Endothelial cell (in vitro differentiated cells): ENCODE measurements at regions not wholly inside any gene's neighbourhood (a gene's known extent, or its start where the extent isn't known, plus 50 kb on each side); places are given as distances from the start of the nearest gene placed in this dataset.
"Not testable (repeated sequence)": the region's sequence is repeated elsewhere in the genome, so short reads cannot be mapped to it uniquely, and the experiment has no call there.

Experiments used
- DNase-seq: peaks from one replicate; pipeline ENCODE4 v3.0.0; 2021; ENCODE audit warnings: low spot score
- H3K27ac Mint-ChIP-seq: one replicate; pipeline ENCODE4 v1.8.0; 2021; ENCODE audit warnings: mixed read lengths, inconsistent platforms; ENCODE audit not compliant: unreplicated experiment
- H3K27me3 Mint-ChIP-seq: one replicate; pipeline ENCODE4 v1.8.0; 2021; ENCODE audit warnings: mild to moderate bottlenecking, moderate library complexity, mixed read lengths, inconsistent platforms; ENCODE audit not compliant: unreplicated experiment
- H3K36me3 Mint-ChIP-seq: one replicate; pipeline ENCODE4 v1.8.0; 2021; ENCODE audit warnings: mild to moderate bottlenecking, low read depth, mixed read lengths, inconsistent platforms; ENCODE audit not compliant: unreplicated experiment
- H3K4me1 Mint-ChIP-seq: one replicate; pipeline ENCODE4 v1.8.0; 2021; ENCODE audit warnings: mild to moderate bottlenecking, mixed read lengths, inconsistent platforms; ENCODE audit not compliant: unreplicated experiment
- H3K4me3 Mint-ChIP-seq: one replicate; pipeline ENCODE4 v1.8.0; 2021; ENCODE audit warnings: mild to moderate bottlenecking, mixed read lengths, inconsistent platforms; ENCODE audit not compliant: unreplicated experiment
- H3K9me3 Mint-ChIP-seq: one replicate; pipeline ENCODE4 v1.8.0; 2021; ENCODE audit warnings: mixed read lengths, inconsistent platforms; ENCODE audit not compliant: unreplicated experiment
- CTCF ChIP-seq: fragments of 200-600 bp; sonication (generic); IDR thresholded peaks from one replicate; pipeline ENCODE4 v1.5.0; 2021; ENCODE audit warnings: antibody characterized with exemption; ENCODE audit not compliant: unreplicated experiment

DNA sequence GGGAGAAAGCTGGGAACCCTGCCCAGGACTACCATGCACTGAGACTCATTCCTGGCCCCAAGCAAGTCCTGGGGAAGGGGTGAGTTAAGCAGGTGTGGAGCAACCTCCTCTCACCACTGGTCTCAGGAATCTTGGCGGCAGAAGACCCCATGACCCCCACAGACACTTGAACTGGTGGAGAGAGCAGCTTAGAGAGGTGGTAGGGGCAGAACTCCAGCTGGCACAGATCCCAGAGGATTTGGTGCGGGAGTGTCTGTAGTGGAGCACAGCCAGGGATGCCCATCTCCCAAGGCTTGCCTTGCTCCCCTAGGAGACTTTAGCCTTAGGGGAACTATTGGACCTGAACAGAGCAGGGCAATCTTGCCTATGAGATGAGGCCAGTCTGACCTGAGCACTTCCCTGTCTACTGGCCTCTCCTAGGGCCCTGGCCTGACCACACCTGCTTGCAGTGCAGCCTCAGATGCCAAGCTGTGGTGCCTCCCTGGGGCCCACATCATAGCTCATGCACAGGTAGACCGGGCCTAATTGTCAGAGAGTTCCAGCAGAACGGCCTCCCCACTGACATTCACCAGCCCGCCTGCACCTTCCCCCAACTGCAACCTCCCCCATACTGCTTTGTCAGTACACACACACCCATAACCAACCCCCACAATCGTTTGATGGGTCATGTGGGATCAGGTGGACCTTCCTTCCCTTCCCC, 78.0 kb downstream of the NAA11 start:
- Mint-ChIP-seq H3K27ac (no peak overlapping the region), H3K4me1 (no peaks in the 10 kb centered on the region), H3K36me3 (no peaks in the 10 kb centered on the region), H3K4me3 (no peak overlapping the region), H3K27me3 (peaks cover 8% of the 10 kb centered on the region), H3K9me3 (no peaks in the 10 kb centered on the region)
- no peak for TF ChIP-seq CTCF
- no peak for DNase-seq

- H3K4me3 Mint-ChIP-seq, DNase-seq, H3K9me3 Mint-ChIP-seq, H3K4me1 Mint-ChIP-seq, H3K27ac Mint-ChIP-seq, H3K27me3 Mint-ChIP-seq, H3K36me3 Mint-ChIP-seq: not testable (repeated sequence)
Observed at GRCh38 chr4:79245200-79245940, 80.5 kb downstream of the NAA11 start.

- Mint-ChIP-seq H3K27ac (no peak overlapping the region), H3K4me3 (no peak overlapping the region)
- no peak for DNase-seq
Observed at GRCh38 chr4:79241846-79242245, 84.0 kb downstream of the NAA11 start.

DNA sequence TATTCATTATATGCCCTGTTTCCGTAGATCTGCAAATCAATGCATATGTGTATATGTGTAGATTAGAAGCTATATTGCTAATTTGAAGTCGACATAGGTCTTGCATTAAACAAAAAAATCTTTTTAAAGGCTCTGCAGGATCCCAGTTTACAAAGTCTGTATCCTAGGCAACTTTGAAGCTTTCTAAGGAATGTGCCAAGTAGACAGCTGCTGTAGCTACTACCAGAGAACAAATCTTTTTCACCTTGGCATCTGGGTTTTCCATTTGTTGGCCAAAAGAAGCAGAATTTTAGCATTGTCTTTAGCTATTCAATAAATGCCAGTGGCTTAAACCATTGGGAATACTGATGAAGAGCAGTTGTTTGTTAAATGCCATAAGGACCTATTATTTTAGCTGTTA, 88.0 kb downstream of the NAA11 start:
- Mint-ChIP-seq H3K9me3 (no peaks in the 10 kb centered on the region), H3K4me1 (no peaks in the 10 kb centered on the region), H3K36me3 (no peaks in the 10 kb centered on the region), H3K27me3 (no peaks in the 10 kb centered on the region), H3K27ac (no peak overlapping the region), H3K4me3 (no peak overlapping the region)
- TF ChIP-seq CTCF = no peak
- no peak for DNase-seq

More at GRCh38 chr4:79241846-79242245, 84.0 kb downstream of the NAA11 start:
- Mint-ChIP-seq H3K27me3 (no peaks in the 10 kb centered on the region), H3K9me3 (no peaks in the 10 kb centered on the region), H3K4me1 (no peaks in the 10 kb centered on the region), H3K36me3 (no peaks in the 10 kb centered on the region)
- TF ChIP-seq CTCF = no peak

DNA sequence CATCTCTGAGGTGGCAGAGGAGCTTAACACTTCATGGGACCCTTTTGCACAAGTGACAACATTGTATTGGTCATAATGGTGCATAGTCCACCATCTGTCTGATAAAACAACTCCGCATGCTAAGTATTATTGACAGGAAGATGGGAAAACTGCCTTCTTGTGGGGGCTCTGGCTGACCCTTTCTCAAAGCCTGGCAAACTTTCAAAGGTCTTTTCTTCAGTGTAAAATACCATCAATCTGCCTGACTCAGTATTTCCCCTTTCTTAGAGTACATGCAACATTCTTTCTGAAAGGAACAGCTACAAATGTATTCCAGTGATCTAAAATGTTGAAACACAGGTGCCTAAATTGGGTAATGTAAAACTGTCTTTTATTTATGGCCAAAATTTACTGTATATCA, 89.1 kb downstream of the NAA11 start:
- TF ChIP-seq CTCF = no peak
- Mint-ChIP-seq H3K4me3 (no peak overlapping the region), H3K36me3 (no peaks in the 10 kb centered on the region), H3K27ac (no peak overlapping the region), H3K4me1 (no peaks in the 10 kb centered on the region), H3K27me3 (no peaks in the 10 kb centered on the region), H3K9me3 (no peaks in the 10 kb centered on the region)
- no peak for DNase-seq
